ENCODE measurements at regions not wholly inside any gene's neighbourhood (a gene's known extent, or its start where the extent isn't known, plus 50 kb on each side); places are given as distances from the start of the nearest gene placed in this dataset.

DNA sequence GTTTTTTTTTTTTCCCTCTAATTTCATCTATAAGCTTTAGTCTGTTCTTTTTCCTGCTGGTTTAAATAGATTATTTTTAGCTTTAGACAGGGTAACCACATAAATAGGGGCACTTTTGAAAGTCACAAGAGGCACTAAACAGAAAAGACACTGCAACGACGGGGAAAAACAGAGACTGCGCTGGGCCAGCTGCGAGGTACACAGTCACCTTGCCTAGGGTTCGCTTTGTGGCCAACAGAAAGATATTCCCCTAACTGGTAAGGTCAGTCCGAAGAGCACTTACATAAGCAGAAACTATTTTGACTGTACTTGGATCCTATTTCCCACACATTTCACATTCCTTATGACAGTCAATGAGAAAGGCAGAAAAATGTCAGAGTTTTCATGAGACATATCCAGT is 175.6 kb upstream of the PHF14 start:
- TF ChIP-seq, protein P1, sequence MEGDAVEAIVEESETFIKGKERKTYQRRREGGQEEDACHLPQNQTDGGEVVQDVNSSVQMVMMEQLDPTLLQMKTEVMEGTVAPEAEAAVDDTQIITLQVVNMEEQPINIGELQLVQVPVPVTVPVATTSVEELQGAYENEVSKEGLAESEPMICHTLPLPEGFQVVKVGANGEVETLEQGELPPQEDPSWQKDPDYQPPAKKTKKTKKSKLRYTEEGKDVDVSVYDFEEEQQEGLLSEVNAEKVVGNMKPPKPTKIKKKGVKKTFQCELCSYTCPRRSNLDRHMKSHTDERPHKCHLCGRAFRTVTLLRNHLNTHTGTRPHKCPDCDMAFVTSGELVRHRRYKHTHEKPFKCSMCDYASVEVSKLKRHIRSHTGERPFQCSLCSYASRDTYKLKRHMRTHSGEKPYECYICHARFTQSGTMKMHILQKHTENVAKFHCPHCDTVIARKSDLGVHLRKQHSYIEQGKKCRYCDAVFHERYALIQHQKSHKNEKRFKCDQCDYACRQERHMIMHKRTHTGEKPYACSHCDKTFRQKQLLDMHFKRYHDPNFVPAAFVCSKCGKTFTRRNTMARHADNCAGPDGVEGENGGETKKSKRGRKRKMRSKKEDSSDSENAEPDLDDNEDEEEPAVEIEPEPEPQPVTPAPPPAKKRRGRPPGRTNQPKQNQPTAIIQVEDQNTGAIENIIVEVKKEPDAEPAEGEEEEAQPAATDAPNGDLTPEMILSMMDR (IDR thresholded peaks at IDR 0.05; ENCODE audit: low read depth, low read length), result no peak
- TF ChIP-seq EZH2phosphoT487 (IDR thresholded peaks at IDR 0.05; ENCODE audit: low read depth), result no peak

Data from OCI-LY3 (cell line).